ENCODE measurements at regions not wholly inside any gene's neighbourhood (a gene's known extent, or its start where the extent isn't known, plus 50 kb on each side); places are given as distances from the start of the nearest gene placed in this dataset.

DNA sequence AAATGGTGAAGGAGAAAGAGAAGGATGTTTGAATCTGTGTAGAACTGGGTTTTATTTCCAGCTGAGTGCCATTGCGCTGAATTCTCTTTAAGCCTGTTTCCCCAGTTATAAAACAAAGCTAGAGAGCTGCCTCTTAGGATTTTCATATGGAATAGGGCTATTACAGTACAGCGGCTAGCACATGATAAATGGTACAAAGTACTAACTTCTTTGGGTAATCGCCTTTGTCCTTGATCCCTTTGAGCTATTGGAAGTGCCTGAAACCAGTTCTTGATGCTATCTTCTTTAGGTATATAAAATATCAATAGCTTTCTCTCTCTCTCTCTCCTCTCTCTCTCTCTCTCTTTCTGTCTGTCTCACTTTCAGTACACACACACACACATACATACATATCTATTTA is 71.3 kb downstream of the SOX11 start:
- intact Hi-C loops (cut with micrococcal nuclease; ENCODE audit: unreplicated experiment) = no loop called here
- H3K36me3 ChIP-seq (ENCODE audit: control insufficient read depth, insufficient read depth, low read length) = no peaks in the 10 kb centered on the region
- TF ChIP-seq, protein P1, sequence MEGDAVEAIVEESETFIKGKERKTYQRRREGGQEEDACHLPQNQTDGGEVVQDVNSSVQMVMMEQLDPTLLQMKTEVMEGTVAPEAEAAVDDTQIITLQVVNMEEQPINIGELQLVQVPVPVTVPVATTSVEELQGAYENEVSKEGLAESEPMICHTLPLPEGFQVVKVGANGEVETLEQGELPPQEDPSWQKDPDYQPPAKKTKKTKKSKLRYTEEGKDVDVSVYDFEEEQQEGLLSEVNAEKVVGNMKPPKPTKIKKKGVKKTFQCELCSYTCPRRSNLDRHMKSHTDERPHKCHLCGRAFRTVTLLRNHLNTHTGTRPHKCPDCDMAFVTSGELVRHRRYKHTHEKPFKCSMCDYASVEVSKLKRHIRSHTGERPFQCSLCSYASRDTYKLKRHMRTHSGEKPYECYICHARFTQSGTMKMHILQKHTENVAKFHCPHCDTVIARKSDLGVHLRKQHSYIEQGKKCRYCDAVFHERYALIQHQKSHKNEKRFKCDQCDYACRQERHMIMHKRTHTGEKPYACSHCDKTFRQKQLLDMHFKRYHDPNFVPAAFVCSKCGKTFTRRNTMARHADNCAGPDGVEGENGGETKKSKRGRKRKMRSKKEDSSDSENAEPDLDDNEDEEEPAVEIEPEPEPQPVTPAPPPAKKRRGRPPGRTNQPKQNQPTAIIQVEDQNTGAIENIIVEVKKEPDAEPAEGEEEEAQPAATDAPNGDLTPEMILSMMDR (IDR thresholded peaks at IDR 0.05) = no peak
- no peak for TF ChIP-seq POLR2AphosphoS5 (IDR thresholded peaks at IDR 0.05; ENCODE audit: low read depth, low read length)
- TF ChIP-seq SIN3A (IDR thresholded peaks at IDR 0.05; ENCODE audit: borderline replicate concordance, insufficient read depth, low read depth, low read length) = no peak
- TF ChIP-seq, protein P2, sequence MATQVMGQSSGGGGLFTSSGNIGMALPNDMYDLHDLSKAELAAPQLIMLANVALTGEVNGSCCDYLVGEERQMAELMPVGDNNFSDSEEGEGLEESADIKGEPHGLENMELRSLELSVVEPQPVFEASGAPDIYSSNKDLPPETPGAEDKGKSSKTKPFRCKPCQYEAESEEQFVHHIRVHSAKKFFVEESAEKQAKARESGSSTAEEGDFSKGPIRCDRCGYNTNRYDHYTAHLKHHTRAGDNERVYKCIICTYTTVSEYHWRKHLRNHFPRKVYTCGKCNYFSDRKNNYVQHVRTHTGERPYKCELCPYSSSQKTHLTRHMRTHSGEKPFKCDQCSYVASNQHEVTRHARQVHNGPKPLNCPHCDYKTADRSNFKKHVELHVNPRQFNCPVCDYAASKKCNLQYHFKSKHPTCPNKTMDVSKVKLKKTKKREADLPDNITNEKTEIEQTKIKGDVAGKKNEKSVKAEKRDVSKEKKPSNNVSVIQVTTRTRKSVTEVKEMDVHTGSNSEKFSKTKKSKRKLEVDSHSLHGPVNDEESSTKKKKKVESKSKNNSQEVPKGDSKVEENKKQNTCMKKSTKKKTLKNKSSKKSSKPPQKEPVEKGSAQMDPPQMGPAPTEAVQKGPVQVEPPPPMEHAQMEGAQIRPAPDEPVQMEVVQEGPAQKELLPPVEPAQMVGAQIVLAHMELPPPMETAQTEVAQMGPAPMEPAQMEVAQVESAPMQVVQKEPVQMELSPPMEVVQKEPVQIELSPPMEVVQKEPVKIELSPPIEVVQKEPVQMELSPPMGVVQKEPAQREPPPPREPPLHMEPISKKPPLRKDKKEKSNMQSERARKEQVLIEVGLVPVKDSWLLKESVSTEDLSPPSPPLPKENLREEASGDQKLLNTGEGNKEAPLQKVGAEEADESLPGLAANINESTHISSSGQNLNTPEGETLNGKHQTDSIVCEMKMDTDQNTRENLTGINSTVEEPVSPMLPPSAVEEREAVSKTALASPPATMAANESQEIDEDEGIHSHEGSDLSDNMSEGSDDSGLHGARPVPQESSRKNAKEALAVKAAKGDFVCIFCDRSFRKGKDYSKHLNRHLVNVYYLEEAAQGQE (IDR thresholded peaks at IDR 0.05; ENCODE audit: insufficient read depth in 1 of 2, low read depth in 2 of 2, low read length in 1 of 2) = no peak
- no peak for TF ChIP-seq TCF7L2 (IDR thresholded peaks at IDR 0.05; ENCODE audit: low read depth, low read length)
- no peaks in the 10 kb centered on the region for H3K9me3 ChIP-seq (ENCODE audit: control insufficient read depth, insufficient read depth, low read depth, low read length)
- in situ Hi-C loops (cut with HindIII; ENCODE audit: low pct_unique_long_range_greater_than_20kb, low sequenced_read_pairs) = no loop called here
- H3K27ac ChIP-seq (ENCODE audit: low read length) = no peak overlapping the region
- no peaks in the 10 kb centered on the region for H3K4me1 ChIP-seq (ENCODE audit: control insufficient read depth, insufficient read depth, low read length)
- BruUV-seq (replicated peaks) = no TSS peak
- no peak for DNase-seq (ENCODE audit: low read depth, low spot score)
- ChIA-PET POLR2A (no interaction called here), CTCF (no interaction called here)
- no peaks in the 10 kb centered on the region for H3K27me3 ChIP-seq (ENCODE audit: control insufficient read depth, insufficient read depth, low read length)
- no peak overlapping the region for H3K4me3 ChIP-seq (ENCODE audit: low read depth in 2 of 2, low read length in 2 of 2)
- ATAC-seq = no peak

DNA sequence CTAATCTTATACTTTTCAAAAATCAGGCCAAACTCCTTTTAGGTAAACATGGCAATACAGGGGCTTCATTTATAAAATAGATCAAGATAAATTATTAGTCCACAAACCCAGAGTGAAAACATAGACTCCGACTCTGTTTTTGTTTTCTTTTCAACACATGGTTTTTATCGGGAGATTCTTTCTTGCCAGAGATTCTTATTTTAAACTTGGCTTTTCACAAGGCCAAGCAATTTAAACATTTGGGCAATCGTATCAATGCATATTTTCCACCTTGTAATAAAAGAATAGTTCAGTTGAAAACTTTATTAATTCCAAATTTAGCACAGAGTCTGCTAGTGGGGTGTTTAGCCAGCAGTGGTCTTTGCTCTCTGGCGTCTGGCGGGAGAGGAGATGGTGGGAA is 71.9 kb downstream of the SOX11 start:
- Histone ChIP-seq H3K36me3 (ENCODE audit: control insufficient read depth, insufficient read depth, low read length) (no peaks in the 10 kb centered on the region), H3K4me1 (ENCODE audit: control insufficient read depth, insufficient read depth, low read length) (no peaks in the 10 kb centered on the region), H3K9me3 (ENCODE audit: control insufficient read depth, insufficient read depth, low read depth, low read length) (no peaks in the 10 kb centered on the region), H3K27ac (ENCODE audit: low read length) (no peak overlapping the region), H3K4me3 (ENCODE audit: low read depth in 2 of 2, low read length in 2 of 2) (no peak overlapping the region), H3K27me3 (ENCODE audit: control insufficient read depth, insufficient read depth, low read length) (no peaks in the 10 kb centered on the region)
- POLR2A ChIA-PET = no interaction called here
- ATAC-seq (no peak), DNase-seq (ENCODE audit: low read depth, low spot score) (no peak)
- no TSS peak for BruUV-seq (replicated peaks)
- in situ Hi-C loops (cut with HindIII; ENCODE audit: low pct_unique_long_range_greater_than_20kb, low sequenced_read_pairs) = no loop called here
- TF ChIP-seq, protein P2 (IDR thresholded peaks at IDR 0.05; ENCODE audit: insufficient read depth in 1 of 2, low read depth in 2 of 2, low read length in 1 of 2) = no peak
- TF ChIP-seq, protein P1 (IDR thresholded peaks at IDR 0.05) = no peak
- TF ChIP-seq POLR2AphosphoS5 (IDR thresholded peaks at IDR 0.05; ENCODE audit: low read depth, low read length) = no peak
- TF ChIP-seq TCF7L2 (IDR thresholded peaks at IDR 0.05; ENCODE audit: low read depth, low read length) = no peak
- no peak for TF ChIP-seq SIN3A (IDR thresholded peaks at IDR 0.05; ENCODE audit: borderline replicate concordance, insufficient read depth, low read depth, low read length)
- intact Hi-C loops (cut with micrococcal nuclease; ENCODE audit: unreplicated experiment) = no loop called here
- CTCF ChIA-PET = no interaction called here
